AG04449 (cell line): ENCODE measurements at regions not wholly inside any gene's neighbourhood (a gene's known extent, or its start where the extent isn't known, plus 50 kb on each side); places are given as distances from the start of the nearest gene placed in this dataset.

ENCODE experiments used
- CTCF ChIA-PET: fragments of 350-600 bp; formaldehyde crosslinking; extraction: SDS; loops from one replicate; lab custom pipeline; 2021; ENCODE audit warnings: antibody characterized with exemption; lab: Yijun Ruan, JAX
- POLR2A ChIA-PET: fragments of 400-600, 350-600 bp; formaldehyde crosslinking; extraction: SDS; loops from one replicate; lab custom pipeline; 2020; ENCODE audit warnings: antibody characterized with exemption, inconsistent platforms; lab: Yijun Ruan, JAX
- DNase-seq: peaks from one replicate; pipeline ENCODE4 v3.0.0-alpha.2; 2010; ENCODE audit warnings: low read depth, low spot score
- H3K4me3 ChIP-seq: 2 replicates; pipeline ENCODE4 v1.5.1; 2011; ENCODE audit warnings: low read depth, mild to moderate bottlenecking, control low read depth, low read length
- CTCF ChIP-seq: IDR thresholded peaks from one replicate; pipeline ENCODE4 v1.5.1; 2011; ENCODE audit warnings: mild to moderate bottlenecking, moderate library complexity, low read length, control low read depth, inconsistent platforms; ENCODE audit not compliant: insufficient read depth; ENCODE audit errors: missing control alignments

- POLR2A ChIA-PET: no interaction called here
- H3K4me3 ChIP-seq: no peak overlapping the region
- TF ChIP-seq CTCF: no peak
- no peak for DNase-seq
- CTCF ChIA-PET: interaction anchor here (0.8 kb wide), 1 partner anchor 18 kb away, joined by 3 read pairs; no protein-coding TSS in a partner anchor
Observed at GRCh38 chr5:175242207-175242606, 201.8 kb downstream of the DRD1 start.

- no peak for DNase-seq
- POLR2A ChIA-PET: no interaction called here
- CTCF ChIA-PET: no interaction called here
- no peak for TF ChIP-seq CTCF
- H3K4me3 ChIP-seq: no peak overlapping the region
Observed at GRCh38 chr5:175238326-175238725, 205.7 kb downstream of the DRD1 start.

GRCh38 chr5:175236176-175236575 is 207.8 kb downstream of the DRD1 start:
- TF ChIP-seq CTCF: no peak
- CTCF ChIA-PET: no interaction called here
- H3K4me3 ChIP-seq: no peak overlapping the region
- DNase-seq: no peak
- POLR2A ChIA-PET: no interaction called here

GRCh38 chr5:175235251-175235960 is 208.6 kb downstream of the DRD1 start:
- H3K4me3 ChIP-seq: no peak overlapping the region
- TF ChIP-seq CTCF: no peak
- CTCF ChIA-PET: no interaction called here
- DNase-seq: no peak
- POLR2A ChIA-PET: no interaction called here

GRCh38 chr5:175230299-175230698 is 213.7 kb downstream of the DRD1 start:
- ChIA-PET CTCF (no interaction called here), POLR2A (no interaction called here)
- H3K4me3 ChIP-seq: no peak overlapping the region
- TF ChIP-seq CTCF: no peak
- no peak for DNase-seq

- ChIA-PET POLR2A (no interaction called here), CTCF (no interaction called here)
- DNase-seq: no peak
Observed at GRCh38 chr5:175226506-175226905, 217.5 kb downstream of the DRD1 start.

More at GRCh38 chr5:175226506-175226905, 217.5 kb downstream of the DRD1 start:
- no peak for TF ChIP-seq CTCF
- no peak overlapping the region for H3K4me3 ChIP-seq
